ENCODE measurements at regions not wholly inside any gene's neighbourhood (a gene's known extent, or its start where the extent isn't known, plus 50 kb on each side); places are given as distances from the start of the nearest gene placed in this dataset.

- Histone ChIP-seq H2AFZ (ENCODE audit: low read length) (no peak overlapping the region), H3K79me2 (ENCODE audit: insufficient read depth, low read depth, low read length) (no peaks in the 10 kb centered on the region), H3K27ac (ENCODE audit: low read depth, low read length, poor library complexity, severe bottlenecking) (no peak overlapping the region), H3K4me3 (ENCODE audit: low read depth, low read length, poor library complexity, severe bottlenecking) (no peak overlapping the region), H3K36me3 (ENCODE audit: insufficient read depth, low read length) (peaks cover 11% of the 10 kb centered on the region), H3K9me3 (ENCODE audit: low read length) (no peaks in the 10 kb centered on the region), H3K4me1 (ENCODE audit: insufficient read depth, low read length, poor library complexity, severe bottlenecking) (no peaks in the 10 kb centered on the region), H3K4me2 (ENCODE audit: low read length) (no peak overlapping the region), H4K20me1 (ENCODE audit: insufficient read depth, low read length) (no peaks in the 10 kb centered on the region), H3K9me2 (ENCODE audit: insufficient read depth, low read length) (no peaks in the 10 kb centered on the region)
- ChIA-PET POLR2A (interaction anchor here (0.6 kb wide), 1 partner anchor 326 kb away, joined by 3 read pairs; no protein-coding TSS in a partner anchor), CTCF (ENCODE audit: unreplicated experiment) (no interaction called here)
- intact Hi-C loops (cut with micrococcal nuclease; ENCODE audit: unreplicated experiment): no loop called here
- no peak for DNase-seq (ENCODE audit: low spot score)
- TF ChIP-seq, protein P1, sequence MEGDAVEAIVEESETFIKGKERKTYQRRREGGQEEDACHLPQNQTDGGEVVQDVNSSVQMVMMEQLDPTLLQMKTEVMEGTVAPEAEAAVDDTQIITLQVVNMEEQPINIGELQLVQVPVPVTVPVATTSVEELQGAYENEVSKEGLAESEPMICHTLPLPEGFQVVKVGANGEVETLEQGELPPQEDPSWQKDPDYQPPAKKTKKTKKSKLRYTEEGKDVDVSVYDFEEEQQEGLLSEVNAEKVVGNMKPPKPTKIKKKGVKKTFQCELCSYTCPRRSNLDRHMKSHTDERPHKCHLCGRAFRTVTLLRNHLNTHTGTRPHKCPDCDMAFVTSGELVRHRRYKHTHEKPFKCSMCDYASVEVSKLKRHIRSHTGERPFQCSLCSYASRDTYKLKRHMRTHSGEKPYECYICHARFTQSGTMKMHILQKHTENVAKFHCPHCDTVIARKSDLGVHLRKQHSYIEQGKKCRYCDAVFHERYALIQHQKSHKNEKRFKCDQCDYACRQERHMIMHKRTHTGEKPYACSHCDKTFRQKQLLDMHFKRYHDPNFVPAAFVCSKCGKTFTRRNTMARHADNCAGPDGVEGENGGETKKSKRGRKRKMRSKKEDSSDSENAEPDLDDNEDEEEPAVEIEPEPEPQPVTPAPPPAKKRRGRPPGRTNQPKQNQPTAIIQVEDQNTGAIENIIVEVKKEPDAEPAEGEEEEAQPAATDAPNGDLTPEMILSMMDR (conservative IDR thresholded peaks at IDR 0.05; ENCODE audit: low read length): no peak
- no peak for TF ChIP-seq EZH2phosphoT487 (IDR thresholded peaks at IDR 0.05; ENCODE audit: borderline replicate concordance, low read depth, low read length)
- no TSS peak for BruUV-seq (replicated peaks)
Observed at GRCh38 chrX:107565931-107566603, 62.2 kb upstream of the PRPS1 start.

DNA sequence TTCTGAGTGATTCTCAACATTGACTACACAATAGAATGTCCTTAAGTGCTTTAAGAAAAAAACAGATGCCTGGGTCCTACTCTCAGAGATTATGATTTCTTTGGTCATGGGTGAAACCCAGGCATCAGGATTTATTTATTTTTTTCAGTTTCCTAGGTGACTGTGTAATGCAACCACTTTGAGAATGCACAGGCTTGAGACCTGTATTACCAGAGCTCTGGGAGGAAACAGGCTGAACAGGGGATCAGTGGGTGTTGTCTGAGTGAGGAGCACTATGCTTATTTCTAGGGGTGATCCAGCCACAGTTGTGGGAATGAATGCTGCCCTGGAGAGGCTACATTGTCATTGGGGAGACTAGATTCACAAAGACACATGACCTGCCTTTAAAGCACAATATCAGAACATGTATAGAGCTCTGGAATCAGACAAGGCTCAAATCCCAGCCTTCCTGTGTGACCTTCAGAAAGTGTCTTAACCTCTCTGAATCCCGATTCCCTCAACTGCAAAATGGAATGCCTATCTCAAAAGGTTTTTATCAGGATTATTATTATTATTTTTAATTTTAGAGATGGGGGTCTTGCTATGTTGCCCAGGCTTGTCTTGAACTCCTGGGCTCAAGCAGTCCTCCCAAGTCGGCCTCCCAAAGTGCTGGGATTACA, 61.6 kb upstream of the PRPS1 start:
- intact Hi-C loops (cut with micrococcal nuclease; ENCODE audit: unreplicated experiment): no loop called here
- no peaks in the 10 kb centered on the region for H3K79me2 ChIP-seq (ENCODE audit: insufficient read depth, low read depth, low read length)
- peaks cover 13% of the 10 kb centered on the region for H3K36me3 ChIP-seq (ENCODE audit: insufficient read depth, low read length)
- ChIA-PET CTCF (ENCODE audit: unreplicated experiment) (no interaction called here), POLR2A (interaction anchor here (0.5 kb wide), 1 partner anchor 28 kb away, joined by 4 read pairs; no protein-coding TSS in a partner anchor)
- no peaks in the 10 kb centered on the region for H4K20me1 ChIP-seq (ENCODE audit: insufficient read depth, low read length)
- H2AFZ ChIP-seq (ENCODE audit: low read length): no peak overlapping the region
- no peak overlapping the region for H3K4me3 ChIP-seq (ENCODE audit: low read depth, low read length, poor library complexity, severe bottlenecking)
- no peaks in the 10 kb centered on the region for H3K9me3 ChIP-seq (ENCODE audit: low read length)
- no peak overlapping the region for H3K4me2 ChIP-seq (ENCODE audit: low read length)
- TF ChIP-seq, protein P1 (conservative IDR thresholded peaks at IDR 0.05; ENCODE audit: low read length): no peak
- TF ChIP-seq EZH2phosphoT487 (IDR thresholded peaks at IDR 0.05; ENCODE audit: borderline replicate concordance, low read depth, low read length): no peak
- DNase-seq (ENCODE audit: low spot score): no peak
- H3K27ac ChIP-seq (ENCODE audit: low read depth, low read length, poor library complexity, severe bottlenecking): no peak overlapping the region
- H3K4me1 ChIP-seq (ENCODE audit: insufficient read depth, low read length, poor library complexity, severe bottlenecking): no peaks in the 10 kb centered on the region
- BruUV-seq (replicated peaks): no TSS peak
- no peaks in the 10 kb centered on the region for H3K9me2 ChIP-seq (ENCODE audit: insufficient read depth, low read length)

DNA sequence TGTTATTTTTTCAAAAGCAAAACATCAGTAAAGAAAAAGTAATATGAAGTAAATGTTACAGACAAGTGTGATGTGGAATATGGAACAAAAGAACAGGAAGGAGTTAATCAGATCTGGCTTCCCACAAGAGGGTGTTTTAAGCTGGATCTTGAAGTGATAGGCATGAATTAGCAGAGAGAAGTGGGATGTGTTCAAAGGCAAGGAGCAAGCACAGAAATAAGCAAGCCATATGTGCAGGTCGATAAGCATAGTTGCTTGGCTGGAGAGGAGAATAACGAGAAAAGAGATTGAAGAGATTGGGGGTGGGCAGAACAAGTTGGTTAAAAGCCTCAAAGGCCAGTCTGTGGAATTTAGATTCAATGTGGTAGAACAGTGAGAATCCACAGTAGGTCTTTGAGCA, 60.9 kb upstream of the PRPS1 start:
- Histone ChIP-seq H3K4me3 (ENCODE audit: low read depth, low read length, poor library complexity, severe bottlenecking) (no peak overlapping the region), H4K20me1 (ENCODE audit: insufficient read depth, low read length) (no peaks in the 10 kb centered on the region), H2AFZ (ENCODE audit: low read length) (no peak overlapping the region), H3K4me2 (ENCODE audit: low read length) (no peak overlapping the region), H3K36me3 (ENCODE audit: insufficient read depth, low read length) (peaks cover 15% of the 10 kb centered on the region), H3K4me1 (ENCODE audit: insufficient read depth, low read length, poor library complexity, severe bottlenecking) (no peaks in the 10 kb centered on the region), H3K27ac (ENCODE audit: low read depth, low read length, poor library complexity, severe bottlenecking) (no peak overlapping the region), H3K9me3 (ENCODE audit: low read length) (no peaks in the 10 kb centered on the region), H3K9me2 (ENCODE audit: insufficient read depth, low read length) (no peaks in the 10 kb centered on the region), H3K79me2 (ENCODE audit: insufficient read depth, low read depth, low read length) (no peaks in the 10 kb centered on the region)
- CTCF ChIA-PET (ENCODE audit: unreplicated experiment): no interaction called here
- no peak for DNase-seq (ENCODE audit: low spot score)
- POLR2A ChIA-PET: interaction anchor here (0.5 to 0.6 kb wide), 2 partner anchors 29 to 101 kb away, joined by 3 to 4 read pairs; no protein-coding TSS in a partner anchor
- TF ChIP-seq EZH2phosphoT487 (IDR thresholded peaks at IDR 0.05; ENCODE audit: borderline replicate concordance, low read depth, low read length): no peak
- TF ChIP-seq, protein P1 (conservative IDR thresholded peaks at IDR 0.05; ENCODE audit: low read length): no peak
- BruUV-seq (replicated peaks): no TSS peak
- intact Hi-C loops (cut with micrococcal nuclease; ENCODE audit: unreplicated experiment): no loop called here
